Cerebellar nuclear complex (tissue), 1 donor: ENCODE measurements at regions not wholly inside any gene's neighbourhood (a gene's known extent, or its start where the extent isn't known, plus 50 kb on each side); places are given as distances from the start of the nearest gene placed in this dataset.

Experiments
- DNase-seq, 2 experiments: peaks; one replicate each; lab custom pipeline; 2025; lab: John Stamatoyannopoulos, UW

DNA sequence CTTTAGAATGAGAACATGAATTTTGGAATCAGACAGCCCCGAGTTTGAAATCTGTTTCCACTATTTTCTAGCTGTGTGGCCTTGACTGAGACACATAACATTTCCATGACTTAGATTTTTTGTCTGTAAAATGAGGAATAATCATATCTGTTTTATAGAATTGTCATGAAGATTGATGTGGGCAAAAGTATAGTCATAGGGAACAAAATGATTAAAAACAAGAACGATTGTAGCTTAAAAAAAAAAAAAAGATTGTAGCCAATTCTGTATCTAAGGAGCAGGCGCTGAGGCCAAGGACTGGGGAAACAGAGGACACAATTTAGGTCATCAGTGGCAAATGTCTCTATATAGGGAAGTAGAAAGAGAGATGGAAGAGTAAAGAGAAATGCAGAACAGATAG, 201.6 kb upstream of the C1QTNF7 start:
- DNase-seq: no peak

DNA sequence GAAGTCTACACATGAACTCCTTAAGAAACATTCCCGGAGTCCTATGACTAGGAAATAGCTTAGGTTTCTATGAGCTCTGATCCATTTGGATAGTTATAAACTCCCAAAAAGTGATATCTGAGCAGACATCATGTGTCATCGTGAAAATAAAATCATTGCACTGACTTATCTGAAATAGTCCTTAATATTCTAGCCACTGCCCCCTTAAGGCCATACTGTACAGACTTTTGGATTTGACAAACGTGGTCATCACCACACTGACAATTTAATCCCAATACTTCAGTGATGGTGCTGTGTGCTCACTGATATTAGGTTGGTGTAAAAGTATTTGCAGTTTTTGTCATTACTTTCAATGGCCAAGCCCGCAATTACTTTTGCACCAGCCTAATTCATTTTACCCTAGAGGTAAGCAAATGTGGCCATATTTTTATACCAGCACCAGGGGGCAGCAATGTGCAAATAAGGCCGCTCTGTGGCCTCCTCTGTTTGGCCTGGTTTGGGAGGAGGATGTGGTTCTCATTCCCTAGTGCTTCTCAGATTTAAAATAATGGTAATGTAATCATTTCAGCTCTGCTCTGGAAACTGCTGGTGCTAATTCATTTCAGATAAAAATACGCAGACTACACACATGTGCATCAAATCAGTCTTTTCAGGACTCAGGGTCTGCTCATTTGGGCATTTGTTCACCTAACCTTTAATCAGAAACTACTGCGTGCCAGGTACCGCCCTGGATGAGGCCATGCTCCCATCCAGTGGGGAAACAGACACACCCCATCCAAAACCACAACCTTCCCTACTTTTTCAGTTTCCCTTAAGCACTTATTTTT, 196.4 kb upstream of the C1QTNF7 start:
- DNase-seq: no peak

DNA sequence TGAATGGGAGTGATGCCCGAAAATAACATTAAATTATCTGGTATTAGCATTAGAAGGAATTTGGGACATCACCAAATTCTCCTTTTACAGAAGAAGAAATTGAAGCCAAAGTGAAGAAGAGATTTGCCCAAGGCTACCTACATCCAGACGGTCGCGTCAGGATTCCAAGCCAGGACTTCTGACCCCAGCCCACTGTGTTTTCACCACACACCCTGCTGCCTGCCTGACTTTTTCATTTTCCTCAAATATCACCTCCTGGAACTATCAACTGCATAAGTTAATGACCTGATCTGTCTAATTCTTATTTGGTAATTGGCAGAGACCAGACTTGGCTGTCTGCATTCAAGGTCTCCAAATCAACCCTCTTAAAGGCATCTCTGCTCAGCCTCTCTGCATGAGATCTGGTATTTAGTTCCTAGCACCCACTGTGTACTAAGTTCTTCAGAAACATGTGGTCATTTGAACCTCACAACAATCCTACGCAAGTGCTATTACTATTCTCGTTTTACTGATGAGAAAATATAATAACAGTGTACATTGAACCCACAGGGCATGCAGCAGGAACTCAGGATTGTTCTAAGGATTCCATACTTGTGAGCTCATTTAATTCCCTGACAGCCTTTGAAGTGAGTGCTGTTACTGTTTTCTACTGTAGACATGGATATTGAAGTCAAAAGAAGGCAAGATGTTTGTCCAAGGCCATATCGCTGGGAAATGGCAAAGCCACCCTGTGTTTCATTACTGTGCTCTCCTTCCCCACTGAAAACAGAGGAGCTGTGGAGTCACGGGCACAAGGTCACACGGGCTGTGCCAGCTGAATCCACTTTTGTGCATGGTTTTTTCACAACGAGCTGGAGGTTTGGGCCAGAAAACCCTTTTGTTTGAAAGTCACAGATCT, 195.2 kb upstream of the C1QTNF7 start:
- peak in 1 of 2 experiments; percentile 22 for DNase-seq

DNA sequence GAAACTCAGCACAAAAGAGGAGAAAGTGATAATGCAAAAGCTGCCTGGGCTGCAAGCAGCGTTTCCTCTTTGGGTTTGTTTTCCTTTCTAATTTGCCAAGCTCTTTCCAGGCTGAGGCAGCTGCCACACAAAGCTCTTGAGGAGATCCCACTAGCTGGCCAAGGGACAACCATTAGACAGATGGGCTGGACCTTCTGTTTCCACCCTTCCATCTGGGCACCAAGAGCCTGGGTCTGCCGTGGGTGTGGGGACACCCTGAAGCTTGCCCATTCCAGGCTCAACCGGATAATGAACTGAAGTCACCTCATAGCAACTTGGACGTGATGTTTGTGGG, 194.6 kb upstream of the C1QTNF7 start:
- DNase-seq: peak; percentile 85 to 95

DNA sequence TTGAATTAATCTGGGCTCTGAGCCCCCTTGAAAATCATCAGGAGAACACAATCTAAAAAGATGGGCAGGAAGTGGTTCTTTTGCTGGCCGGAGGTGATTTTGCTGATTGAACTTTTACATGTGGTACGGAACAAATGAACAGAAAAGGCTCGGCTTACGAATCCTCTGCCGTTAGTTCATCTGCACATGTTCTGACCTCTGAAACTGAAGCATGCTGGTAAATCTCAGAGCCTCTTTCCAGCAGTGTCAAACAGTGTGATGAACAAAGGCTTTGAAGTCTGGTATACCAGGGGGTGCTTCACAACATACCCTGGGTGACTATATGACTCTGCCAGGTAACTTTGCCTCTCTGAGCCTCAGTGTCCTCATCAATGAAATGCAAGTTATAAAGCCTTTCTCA, 194.2 kb upstream of the C1QTNF7 start:
- no peak for DNase-seq

DNA sequence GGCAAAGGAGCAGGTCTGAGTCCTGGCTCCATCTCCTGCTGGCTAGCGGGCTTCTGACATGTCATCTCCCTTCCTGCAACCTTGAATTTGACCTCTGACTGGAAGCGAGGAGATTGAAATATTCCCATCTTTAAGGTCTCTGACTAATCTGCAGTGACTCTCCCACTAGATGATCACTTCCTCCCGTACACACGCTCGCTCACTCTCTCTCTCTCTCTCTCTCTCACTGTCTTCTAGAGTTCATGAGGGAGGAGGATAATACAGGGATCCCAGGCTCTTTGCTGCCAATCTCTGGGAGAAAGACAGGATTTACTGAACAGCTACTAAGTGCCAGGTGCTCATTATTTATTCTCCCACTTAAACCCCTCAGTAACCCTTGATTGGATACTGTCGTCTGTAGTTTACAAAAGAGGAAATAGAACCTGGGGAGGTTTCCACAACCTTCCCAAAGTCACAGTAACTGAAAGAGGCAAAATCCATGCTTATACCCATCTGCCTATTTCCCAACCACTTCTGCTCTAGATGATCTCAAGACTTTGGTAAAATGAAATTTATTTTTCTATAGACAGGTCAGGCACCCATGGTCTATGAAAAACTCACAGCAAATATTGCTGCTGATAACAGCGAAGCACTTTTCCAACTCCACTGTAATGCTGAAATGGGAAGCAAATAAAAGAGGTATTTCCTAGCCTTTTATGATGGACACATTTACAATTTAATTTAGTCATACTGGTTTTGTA, 193.5 kb upstream of the C1QTNF7 start:
- DNase-seq: no peak

DNA sequence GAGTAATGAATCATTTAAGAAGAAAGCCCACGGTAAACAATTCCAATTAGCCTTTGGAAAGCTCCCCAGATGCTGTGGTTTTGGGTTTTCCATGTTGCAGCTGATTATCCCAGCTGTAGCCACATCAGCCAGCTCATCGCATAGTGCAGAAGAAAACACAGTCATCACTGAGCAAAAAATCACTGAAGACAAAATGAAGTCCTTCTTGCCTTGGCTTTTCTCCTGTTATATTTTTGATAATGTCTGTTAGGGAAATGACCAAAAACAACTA, 193.0 kb upstream of the C1QTNF7 start:
- DNase-seq: no peak

DNA sequence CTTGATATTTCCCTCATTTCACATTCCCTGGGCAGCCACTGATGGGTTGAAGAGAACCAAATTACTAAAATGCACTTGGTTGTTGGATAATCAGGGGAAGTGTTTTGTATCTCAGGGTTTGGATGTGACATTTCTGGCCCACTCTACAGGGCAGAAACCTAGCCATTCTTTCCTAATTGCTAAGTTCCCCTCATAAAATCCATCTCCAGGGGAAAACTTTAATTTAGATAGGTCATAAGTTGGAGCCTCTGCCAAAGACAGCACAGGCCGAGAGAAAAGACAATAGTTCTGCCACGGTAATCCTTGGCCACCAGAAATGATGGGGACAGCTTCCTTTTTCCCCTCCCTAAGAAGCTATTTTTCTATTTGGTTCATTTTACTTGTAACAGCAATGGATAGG, 192.7 kb upstream of the C1QTNF7 start:
- DNase-seq: no peak

DNA sequence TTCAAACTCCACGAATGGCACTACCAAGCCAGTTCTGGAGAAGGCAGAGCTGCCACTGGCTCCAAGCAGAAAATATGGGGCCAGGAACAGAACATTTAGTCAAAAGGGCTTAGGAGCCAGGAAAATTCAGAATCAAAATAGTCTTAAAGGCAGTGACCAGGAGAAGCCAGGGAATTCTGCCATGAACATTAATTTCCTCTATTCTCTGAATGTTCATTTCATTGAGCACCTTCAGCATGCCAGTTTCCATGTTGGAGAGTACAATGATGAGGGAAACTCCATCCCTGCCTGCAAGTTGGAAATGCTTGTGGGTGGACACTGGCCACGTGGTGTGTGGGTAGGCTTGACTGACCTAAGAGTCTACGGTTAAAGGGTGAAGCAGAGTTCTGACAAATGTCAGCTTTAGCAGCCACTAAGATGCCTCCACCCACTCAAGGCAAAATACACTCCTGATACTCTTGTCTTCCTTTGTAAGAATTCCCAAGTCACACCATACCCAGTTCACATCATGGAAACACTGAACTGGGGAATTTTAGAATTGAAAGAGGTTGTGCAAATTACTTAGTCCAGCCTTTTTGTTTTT, 190.1 kb upstream of the C1QTNF7 start:
- DNase-seq: no peak

DNA sequence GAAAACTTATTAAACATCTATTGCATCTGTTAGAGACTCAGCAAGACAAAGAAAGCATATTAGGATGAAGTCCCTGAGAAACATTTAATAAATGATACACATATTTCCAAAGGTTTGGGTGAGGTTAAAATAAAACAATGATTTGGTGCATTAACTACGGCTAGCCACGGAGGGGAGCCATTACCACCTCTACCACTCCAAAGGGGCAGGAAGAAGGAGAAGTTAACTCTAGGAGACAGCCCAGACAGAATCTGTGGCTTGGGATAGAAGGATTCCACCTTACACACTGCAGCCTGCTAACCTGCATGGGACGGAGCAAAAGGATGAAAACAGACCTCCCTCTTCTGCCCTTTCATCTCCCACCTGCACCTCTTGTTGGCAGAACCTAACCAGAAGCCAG, 189.1 kb upstream of the C1QTNF7 start:
- DNase-seq: no peak

DNA sequence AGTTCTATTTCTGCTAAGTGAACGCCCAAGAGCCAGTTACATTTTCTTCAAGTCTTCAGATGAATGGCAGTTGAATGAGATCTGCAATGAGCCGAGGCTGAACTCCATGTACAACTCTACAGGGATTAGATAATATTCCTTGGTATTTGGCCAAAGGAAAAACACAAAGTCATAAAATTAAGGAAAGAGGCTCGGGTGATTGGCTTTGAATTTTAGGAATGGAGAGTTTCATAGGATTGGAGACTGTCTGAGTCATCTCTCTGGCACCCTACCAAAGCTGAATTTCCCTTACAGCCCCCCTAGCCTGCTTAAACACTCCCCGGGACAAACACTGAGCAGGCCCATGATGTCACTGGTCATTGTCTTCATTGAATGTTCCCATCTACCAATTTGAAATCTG, 188.0 kb upstream of the C1QTNF7 start:
- no peak for DNase-seq

DNA sequence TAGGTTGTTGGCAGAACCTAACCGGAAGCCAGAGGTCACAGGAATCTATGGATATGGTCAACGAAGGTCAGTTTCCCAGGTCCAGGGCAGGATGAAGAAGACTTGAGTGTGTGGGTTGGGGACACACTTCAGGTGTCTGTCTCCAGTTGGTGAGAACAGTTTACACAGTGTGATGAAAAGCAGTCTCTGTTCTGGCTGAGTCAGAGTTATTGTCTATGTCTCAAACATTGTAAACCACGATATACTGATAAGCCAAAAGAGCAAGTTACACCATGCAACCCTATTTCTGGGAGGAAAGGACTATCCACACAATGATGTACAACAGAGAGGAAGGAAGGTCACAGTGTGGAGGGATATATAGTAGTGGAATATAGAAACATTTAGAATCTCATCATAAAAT, 187.1 kb upstream of the C1QTNF7 start:
- DNase-seq: no peak

DNA sequence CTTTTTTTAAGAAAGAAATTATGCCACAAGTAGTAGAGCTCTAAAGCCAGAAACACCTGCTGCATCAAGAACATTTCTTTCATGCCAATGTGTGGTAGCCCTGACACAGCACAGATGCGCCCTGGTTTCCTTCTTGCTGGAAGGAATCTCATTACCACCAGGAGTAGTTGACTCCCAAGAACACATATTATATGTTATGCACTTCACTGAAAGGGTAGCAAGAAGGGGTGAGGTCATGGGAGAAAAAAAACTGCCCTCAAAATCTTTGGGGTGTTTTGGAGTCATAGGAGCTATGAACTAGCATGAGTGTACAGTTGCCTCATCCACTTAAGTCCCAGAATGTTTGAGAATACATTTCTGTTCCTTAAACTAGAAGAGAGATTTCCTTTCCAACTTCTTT, 185.8 kb upstream of the C1QTNF7 start:
- DNase-seq: no peak

DNA sequence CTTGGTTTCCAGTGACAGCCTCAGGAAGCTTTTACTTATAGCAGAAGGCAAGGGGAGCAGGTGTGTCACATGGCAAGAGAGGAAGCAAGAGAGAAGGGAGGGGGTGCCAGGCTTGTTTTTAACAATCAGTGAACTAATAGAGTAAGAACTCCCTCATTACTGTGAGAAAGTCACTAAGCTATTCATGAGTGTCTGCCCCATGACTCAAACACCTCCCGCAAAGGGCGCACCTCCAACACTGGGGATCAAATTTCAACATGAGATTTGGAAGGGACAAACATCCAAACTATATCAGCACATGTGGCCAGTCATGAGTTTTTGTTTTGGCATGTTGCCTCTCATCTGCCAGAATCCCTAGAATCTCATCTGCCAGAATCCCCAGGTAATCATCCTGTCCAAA, 183.5 kb upstream of the C1QTNF7 start:
- DNase-seq: no peak

DNA sequence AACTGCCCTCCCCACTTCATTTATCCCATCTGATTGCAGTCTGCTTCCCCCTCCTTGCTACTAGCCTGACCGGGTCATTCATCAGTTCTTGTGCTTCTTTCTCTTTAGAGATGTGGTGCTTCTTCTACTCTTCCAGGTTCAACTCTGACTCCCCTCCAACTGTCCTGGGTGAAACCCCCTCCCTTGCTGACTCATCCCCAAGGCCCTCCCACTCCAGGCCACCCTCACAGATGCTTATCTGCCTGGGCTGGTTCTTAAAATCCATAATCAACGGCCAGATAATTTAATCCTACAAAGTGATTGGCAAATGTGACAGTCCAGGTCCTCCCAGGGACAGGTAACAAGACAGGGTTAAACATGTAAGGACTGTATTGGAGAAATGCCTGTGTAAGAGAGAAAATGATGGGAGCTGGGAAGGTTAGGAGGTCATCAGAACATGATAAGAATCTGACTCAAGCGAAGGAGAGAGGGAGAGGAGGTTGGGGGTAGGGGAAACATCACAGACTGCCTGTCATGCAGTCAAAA, 182.8 kb upstream of the C1QTNF7 start:
- DNase-seq: no peak

DNA sequence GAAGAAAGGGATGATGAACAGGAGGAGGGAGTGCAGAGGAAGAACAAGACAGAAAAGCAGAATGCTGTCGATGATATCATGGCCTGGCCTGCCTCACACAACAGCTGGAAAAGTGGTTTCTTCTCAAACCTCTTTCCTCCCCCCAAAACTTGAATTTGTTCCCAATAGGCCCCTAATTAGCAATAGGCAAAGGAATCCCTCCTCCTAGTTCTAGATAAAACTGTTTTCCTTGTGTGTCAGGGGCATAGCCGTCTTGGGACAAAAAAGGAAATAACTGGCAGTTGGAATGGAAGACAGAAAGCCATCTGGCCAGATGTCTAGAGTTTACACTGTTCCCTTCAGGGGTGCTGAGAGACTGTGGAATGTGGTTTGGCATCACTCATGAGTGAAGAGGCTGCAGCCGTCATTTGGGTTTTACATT, 177.8 kb upstream of the C1QTNF7 start:
- no peak for DNase-seq

DNA sequence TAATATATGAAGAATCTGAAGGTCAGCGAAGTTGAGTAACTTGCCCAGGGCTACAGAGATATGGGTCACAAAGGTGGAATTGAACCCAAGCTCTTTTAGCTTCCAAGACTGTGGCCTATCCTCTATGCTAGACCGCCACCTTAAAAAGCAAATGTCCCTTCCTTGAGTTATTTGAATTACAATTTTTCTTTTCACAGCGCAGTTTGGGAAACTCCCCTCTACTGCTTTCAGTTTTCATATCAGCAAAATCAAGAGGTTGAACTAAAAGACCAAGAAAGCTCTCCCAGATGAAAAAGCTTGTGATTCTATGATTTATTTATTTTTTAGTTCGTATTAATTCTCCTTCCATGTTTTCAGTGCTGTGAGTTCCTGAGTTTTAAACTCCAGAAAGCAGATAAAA, 174.5 kb upstream of the C1QTNF7 start:
- no peak for DNase-seq

DNA sequence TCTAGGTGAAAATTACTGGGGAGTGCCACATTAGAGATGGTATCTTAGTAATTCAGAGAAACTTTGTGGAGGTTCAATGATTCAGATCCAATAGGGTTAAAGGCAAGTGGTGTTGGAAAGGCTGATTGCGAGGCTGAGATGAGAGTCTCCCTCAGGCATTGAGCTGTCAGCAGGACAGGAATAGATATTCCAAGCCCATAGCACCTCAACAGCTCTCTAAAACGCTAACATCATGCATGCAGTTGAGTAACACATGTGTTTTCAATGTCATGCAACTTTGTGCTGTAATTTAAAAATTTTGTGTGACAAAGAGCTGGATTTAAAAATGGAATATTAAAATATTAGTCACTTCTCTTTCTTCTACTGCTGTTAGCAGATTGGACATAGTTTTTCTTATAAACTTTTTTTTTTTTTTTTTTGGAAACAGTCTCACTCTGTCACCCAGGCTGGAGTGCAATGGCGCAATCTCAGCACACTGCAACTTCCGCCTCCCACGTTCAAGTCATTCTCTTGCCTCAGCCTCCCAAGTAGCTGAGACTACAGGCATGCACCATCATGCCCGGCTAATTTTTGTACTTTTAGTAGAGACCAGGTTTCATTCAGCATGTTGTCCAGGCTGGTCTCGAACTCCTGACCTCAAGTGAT, 173.5 kb upstream of the C1QTNF7 start:
- no peak for DNase-seq

DNA sequence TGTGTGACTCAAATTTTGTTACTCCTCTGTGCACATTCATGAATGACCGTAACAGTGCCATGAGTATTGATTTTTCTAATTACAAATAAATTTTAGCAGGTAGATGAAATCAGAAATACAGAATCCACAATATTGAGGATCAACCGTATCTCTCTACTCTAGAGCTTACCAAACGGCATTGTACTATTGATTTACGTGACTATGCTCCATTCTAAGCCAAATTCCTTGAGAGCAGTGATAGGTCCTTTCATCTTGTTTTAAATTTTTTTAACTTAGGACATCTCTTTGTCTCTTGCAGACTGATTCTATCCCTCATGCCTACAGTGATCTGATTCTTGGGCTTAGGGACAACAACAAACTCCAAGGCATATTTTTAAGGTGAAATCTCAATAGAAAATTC, 172.3 kb upstream of the C1QTNF7 start:
- no peak for DNase-seq

DNA sequence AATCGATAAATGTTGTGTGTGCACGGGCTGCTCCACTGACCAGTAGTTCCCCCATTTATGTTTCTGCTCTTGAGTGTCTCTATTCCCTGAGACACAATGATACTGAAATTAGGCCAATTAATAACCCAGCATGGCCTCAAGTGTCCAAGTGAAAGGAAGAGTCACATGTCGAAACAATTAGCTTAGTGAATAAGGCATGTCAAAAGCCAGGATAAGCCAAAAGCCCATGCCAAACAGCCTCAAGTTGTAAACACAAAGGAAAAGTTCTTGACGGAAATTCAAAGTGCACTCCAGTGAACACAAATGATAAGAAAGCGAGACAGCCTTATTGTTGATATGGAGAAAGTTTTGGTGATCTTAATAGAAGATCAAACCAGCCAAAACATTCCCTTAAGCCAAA, 167.1 kb upstream of the C1QTNF7 start:
- no peak for DNase-seq

DNA sequence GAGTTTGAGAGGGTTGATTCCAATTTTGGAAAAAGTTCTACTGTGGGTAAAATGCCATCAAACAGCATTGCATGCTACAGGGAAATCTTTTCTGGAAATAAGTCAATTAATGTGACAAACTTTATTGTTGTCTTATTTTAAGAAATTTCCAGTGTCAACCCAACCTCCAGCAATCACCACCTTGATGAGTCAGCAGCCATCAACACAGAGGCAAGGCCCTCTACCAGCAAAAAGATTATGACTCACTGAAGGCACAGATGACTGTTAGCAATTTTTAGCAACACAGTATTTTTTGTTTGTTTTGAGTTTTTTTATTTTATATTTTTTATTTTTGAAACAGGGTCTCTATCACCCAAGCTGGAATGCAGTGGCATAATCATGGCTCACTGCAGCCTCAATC, 165.4 kb upstream of the C1QTNF7 start:
- no peak for DNase-seq

DNA sequence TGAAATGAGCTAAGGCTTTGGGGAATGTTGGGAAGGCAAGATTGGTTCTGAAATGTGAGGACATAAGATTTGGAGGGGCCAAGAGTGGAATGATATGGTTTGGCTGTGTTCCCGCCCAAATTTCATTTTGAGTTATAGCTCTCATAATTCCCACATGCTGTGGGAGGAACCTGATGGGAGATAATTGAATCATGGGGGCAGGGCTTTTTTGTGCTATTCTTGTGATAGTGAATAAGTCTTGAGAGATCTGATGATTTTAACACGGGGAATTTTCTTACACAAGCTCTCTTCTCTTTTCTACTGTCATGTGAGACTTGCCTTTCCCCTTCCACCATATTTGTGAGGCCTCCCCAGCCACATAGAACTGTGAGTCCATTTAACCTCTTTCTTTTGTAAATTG, 157.6 kb upstream of the C1QTNF7 start:
- no peak for DNase-seq
